ENCODE measurements at regions not wholly inside any gene's neighbourhood (a gene's known extent, or its start where the extent isn't known, plus 50 kb on each side); places are given as distances from the start of the nearest gene placed in this dataset.

DNA sequence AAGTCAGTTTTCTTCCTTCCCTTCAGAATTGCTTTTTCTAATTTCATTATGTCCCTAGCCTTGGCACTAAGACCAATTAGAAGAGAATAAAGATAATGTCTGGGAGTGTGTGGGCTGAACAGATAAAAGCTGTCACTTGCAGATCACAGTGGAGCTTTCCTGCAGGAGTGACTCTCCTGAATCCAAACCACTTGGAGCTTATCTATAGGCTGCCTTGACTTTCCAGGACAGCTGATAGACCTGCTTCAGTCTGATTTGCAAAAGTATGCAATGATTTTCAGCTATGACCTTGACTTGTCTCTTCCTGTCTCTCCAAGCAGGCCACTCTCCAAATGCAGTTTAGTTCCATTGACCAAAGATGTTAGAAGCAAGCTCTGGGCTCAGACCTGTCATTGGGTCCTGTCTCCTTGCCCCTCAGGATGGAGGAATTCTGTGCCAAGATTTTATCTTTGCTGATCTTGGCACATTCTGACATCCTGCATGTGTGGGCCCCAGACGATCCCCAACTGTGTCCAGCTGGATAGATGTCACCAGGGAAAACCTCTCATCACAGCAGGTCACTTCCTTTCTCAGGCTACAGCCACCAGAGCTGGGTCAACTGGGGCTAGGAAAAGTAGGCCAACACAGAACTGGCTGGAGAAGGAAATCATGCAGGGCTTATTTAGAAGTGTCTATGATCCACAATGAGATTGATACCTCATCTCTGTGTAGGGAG lies 120.9 kb upstream of the ZNF438 start:
- TF ChIP-seq, protein P1, sequence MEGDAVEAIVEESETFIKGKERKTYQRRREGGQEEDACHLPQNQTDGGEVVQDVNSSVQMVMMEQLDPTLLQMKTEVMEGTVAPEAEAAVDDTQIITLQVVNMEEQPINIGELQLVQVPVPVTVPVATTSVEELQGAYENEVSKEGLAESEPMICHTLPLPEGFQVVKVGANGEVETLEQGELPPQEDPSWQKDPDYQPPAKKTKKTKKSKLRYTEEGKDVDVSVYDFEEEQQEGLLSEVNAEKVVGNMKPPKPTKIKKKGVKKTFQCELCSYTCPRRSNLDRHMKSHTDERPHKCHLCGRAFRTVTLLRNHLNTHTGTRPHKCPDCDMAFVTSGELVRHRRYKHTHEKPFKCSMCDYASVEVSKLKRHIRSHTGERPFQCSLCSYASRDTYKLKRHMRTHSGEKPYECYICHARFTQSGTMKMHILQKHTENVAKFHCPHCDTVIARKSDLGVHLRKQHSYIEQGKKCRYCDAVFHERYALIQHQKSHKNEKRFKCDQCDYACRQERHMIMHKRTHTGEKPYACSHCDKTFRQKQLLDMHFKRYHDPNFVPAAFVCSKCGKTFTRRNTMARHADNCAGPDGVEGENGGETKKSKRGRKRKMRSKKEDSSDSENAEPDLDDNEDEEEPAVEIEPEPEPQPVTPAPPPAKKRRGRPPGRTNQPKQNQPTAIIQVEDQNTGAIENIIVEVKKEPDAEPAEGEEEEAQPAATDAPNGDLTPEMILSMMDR (conservative IDR thresholded peaks at IDR 0.05) = no peak
- WGBS, 2 experiments (ENCODE audit: insufficient coverage in 1 of 2, insufficient read length in 1 of 2) = 33 to 49% methylated on average over 1 of the region's 1 CpG

DNA sequence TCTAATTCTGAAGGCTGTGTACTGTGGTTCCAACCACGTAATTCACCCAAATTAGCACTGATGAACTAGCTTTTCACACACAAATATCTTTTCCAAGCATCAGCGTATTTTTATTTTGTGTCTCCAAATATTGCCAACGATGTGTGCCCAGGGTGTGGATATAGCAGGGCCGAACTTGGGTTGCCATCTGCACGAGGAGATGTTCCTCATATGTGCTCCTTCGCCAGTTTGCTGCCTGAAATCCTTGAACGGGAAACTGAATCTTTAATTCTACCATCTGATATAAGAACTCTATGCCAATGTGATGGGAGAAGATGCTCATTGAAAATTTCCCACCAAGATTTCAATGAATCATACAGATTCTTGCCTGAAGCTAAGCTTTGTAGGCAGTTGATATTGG lies 121.5 kb upstream of the ZNF438 start:
- Mint-ChIP-seq H3K27me3 (ENCODE audit: insufficient read depth) (no peaks in the 10 kb centered on the region), H3K36me3 (ENCODE audit: low read depth) (no peaks in the 10 kb centered on the region), H3K4me1 (peaks cover 9% of the 10 kb centered on the region), H3K4me3 (no peak overlapping the region), H3K9me3 (peaks cover 1% of the 10 kb centered on the region), H3K27ac (no peak overlapping the region)
- H3K4me1 ChIP-seq (ENCODE audit: control insufficient read depth, insufficient read depth, low read length) = no peaks in the 10 kb centered on the region
- no peak overlapping the region for H3K27ac ChIP-seq (ENCODE audit: low read depth, low read length)
- no peaks in the 10 kb centered on the region for H3K36me3 ChIP-seq (ENCODE audit: control insufficient read depth, insufficient read depth, low read length)
- H3K4me3 ChIP-seq (ENCODE audit: low read length) = no peak overlapping the region
- no peak overlapping the region for H3K9ac ChIP-seq (ENCODE audit: extremely low read depth, low read length, poor library complexity, severe bottlenecking)
- TF ChIP-seq, protein P1 (conservative IDR thresholded peaks at IDR 0.05) = no peak
- H3K27me3 ChIP-seq (ENCODE audit: control insufficient read depth, insufficient read depth, low read length, poor library complexity, severe bottlenecking) = no peaks in the 10 kb centered on the region
- no peak for DNase-seq
- 92 to 100% methylated on average over 4 to 7 of the region's 7 CpGs for WGBS, 2 experiments (ENCODE audit: insufficient coverage in 1 of 2, insufficient read length in 1 of 2)
- H3K9me3 ChIP-seq (ENCODE audit: control insufficient read depth, low read length) = no peaks in the 10 kb centered on the region

More for the DNA sequence above, 120.9 kb upstream of the ZNF438 start:
- Mint-ChIP-seq H3K27ac (no peak overlapping the region), H3K4me3 (no peak overlapping the region), H3K4me1 (peaks cover 9% of the 10 kb centered on the region), H3K36me3 (ENCODE audit: low read depth) (no peaks in the 10 kb centered on the region), H3K9me3 (peaks cover 1% of the 10 kb centered on the region), H3K27me3 (ENCODE audit: insufficient read depth) (no peaks in the 10 kb centered on the region)
- DNase-seq = no peak
- H3K9me3 ChIP-seq (ENCODE audit: control insufficient read depth, low read length) = no peaks in the 10 kb centered on the region
- H3K27me3 ChIP-seq (ENCODE audit: control insufficient read depth, insufficient read depth, low read length, poor library complexity, severe bottlenecking) = no peaks in the 10 kb centered on the region
- no peaks in the 10 kb centered on the region for H3K4me1 ChIP-seq (ENCODE audit: control insufficient read depth, insufficient read depth, low read length)
- no peak overlapping the region for H3K9ac ChIP-seq (ENCODE audit: extremely low read depth, low read length, poor library complexity, severe bottlenecking)
- H3K27ac ChIP-seq (ENCODE audit: low read depth, low read length) = no peak overlapping the region
- H3K4me3 ChIP-seq (ENCODE audit: low read length) = no peak overlapping the region
- no peaks in the 10 kb centered on the region for H3K36me3 ChIP-seq (ENCODE audit: control insufficient read depth, insufficient read depth, low read length)

DNA sequence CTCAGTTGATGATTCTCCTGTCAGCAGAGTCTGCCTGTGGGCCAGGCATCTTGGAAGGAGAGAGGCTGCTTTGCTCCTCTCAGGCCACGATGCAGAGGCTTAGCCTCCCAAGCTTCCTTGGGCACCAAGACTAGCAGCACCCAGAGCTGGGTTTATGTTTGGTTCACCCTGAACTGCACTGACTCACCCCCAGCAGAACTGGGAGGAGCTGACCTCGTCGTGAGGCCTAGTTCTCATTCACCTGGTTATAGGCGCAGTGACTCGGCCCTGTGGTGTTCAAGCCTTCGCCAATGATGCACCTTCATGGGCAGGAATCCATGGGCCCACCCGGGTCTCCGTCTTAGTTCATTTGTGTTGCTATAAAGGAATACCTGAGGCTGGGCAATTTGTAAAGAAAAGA lies 122.0 kb upstream of the ZNF438 start:
- H3K9ac ChIP-seq (ENCODE audit: extremely low read depth, low read length, poor library complexity, severe bottlenecking) = no peak overlapping the region
- peaks cover 9% of the 10 kb centered on the region for H3K4me1 Mint-ChIP-seq
- no peak overlapping the region for H3K4me3 ChIP-seq (ENCODE audit: low read length)
- no peak overlapping the region for H3K27ac Mint-ChIP-seq
- no peaks in the 10 kb centered on the region for H3K27me3 ChIP-seq (ENCODE audit: control insufficient read depth, insufficient read depth, low read length, poor library complexity, severe bottlenecking)
- no peak for DNase-seq
- WGBS, 2 experiments (ENCODE audit: insufficient coverage in 1 of 2, insufficient read length in 1 of 2) = 95 to 96% methylated on average over 7 to 8 of the region's 8 CpGs
- H3K36me3 Mint-ChIP-seq (ENCODE audit: low read depth) = no peaks in the 10 kb centered on the region
- H3K4me1 ChIP-seq (ENCODE audit: control insufficient read depth, insufficient read depth, low read length) = no peaks in the 10 kb centered on the region
- no peak overlapping the region for H3K4me3 Mint-ChIP-seq
- no peaks in the 10 kb centered on the region for H3K9me3 ChIP-seq (ENCODE audit: control insufficient read depth, low read length)
- TF ChIP-seq, protein P1 (conservative IDR thresholded peaks at IDR 0.05) = no peak
- no peak overlapping the region for H3K27ac ChIP-seq (ENCODE audit: low read depth, low read length)
- no peaks in the 10 kb centered on the region for H3K27me3 Mint-ChIP-seq (ENCODE audit: insufficient read depth)
- H3K36me3 ChIP-seq (ENCODE audit: control insufficient read depth, insufficient read depth, low read length) = no peaks in the 10 kb centered on the region
- H3K9me3 Mint-ChIP-seq = peaks cover 1% of the 10 kb centered on the region
